H1 (cell line): ENCODE measurements at regions not wholly inside any gene's neighbourhood (a gene's known extent, or its start where the extent isn't known, plus 50 kb on each side); places are given as distances from the start of the nearest gene placed in this dataset.

Experiments
- EGR1 ChIP-seq: IDR thresholded peaks from 2 replicates; pipeline ENCODE4 v1.6.1; 2011; ENCODE audit warnings: low read depth, low read length, borderline replicate concordance
- EZH2 ChIP-seq: fragments of 200-600 bp; sonication (generic); IDR thresholded peaks from 2 replicates; pipeline ENCODE4 v1.7.1; 2012; ENCODE audit warnings: low read depth, mild to moderate bottlenecking, moderate library complexity, low read length, inconsistent platforms; ENCODE audit not compliant: severe bottlenecking
- KDM1A ChIP-seq: fragments of 200-600, 300-600 bp; sonication (generic); IDR thresholded peaks from 2 replicates; pipeline ENCODE4 v1.7.1; 2016; ENCODE audit warnings: mild to moderate bottlenecking, low read length, borderline replicate concordance
- MAFK ChIP-seq: IDR thresholded peaks from 2 replicates; pipeline ENCODE4 v1.6.1; 2012; ENCODE audit warnings: low read depth, mild to moderate bottlenecking, improper control_type of control experiment, low read length
- POU5F1 ChIP-seq: IDR thresholded peaks from 2 replicates; pipeline ENCODE4 v1.6.1; 2011; ENCODE audit warnings: low read depth, mild to moderate bottlenecking, low read length, moderate library complexity
- RAD21 ChIP-seq, 2 experiments: IDR thresholded peaks in 1 of 2; conservative IDR thresholded peaks in 1 of 2; 2 replicates each; pipeline ENCODE4 v1.6.1; 2011; ENCODE audit warnings: low read depth in 2 of 2, low read length in 2 of 2, improper control_type of control experiment in 1 of 2, inconsistent platforms in 1 of 2, mild to moderate bottlenecking in 1 of 2, moderate library complexity in 1 of 2
- TF ChIP-seq, protein P1 (sequence below), 3 experiments: IDR thresholded peaks; 1 replicate in 2 of 3; 2 replicates in 1 of 3; pipeline versions ENCODE4 v1.5.1 to v1.6.1; 2011; ENCODE audit warnings: low read length in 3 of 3, mild to moderate bottlenecking in 3 of 3, inconsistent platforms in 2 of 3, low read depth in 1 of 3, moderate library complexity in 1 of 3; ENCODE audit not compliant: insufficient read depth in 1 of 3; ENCODE audit errors: control extremely low read depth in 1 of 3

DNA sequence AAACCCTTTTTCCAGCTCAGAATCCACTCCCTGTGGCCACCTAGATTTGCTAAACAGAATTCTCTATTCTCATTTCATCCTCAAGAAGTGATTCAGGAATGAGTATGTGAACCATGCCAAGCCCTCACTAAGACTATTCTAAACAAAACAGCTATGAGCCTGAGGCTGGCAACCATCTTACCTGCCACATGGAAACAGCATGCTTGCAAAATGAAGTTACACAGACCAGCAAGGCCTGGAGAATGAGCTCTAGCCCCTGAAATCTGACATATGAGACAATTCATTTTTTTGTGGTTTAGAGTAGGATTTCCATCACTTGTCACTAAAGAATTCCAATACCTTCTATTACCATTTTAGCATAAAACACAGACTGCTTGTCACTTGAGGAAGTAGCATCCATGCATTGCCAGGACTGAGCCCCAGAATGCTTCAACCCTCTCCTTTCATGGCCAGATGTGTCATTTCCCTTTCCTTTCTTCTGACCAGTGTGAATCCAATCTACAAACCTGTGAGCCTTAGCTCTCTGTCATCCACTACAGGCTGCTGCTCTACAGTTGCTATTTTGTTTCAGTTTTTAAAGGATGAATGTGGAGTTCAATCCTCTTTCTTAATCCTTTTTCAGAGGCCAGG, 744.3 kb upstream of the ACVR2A start:
- TF ChIP-seq, protein P1, sequence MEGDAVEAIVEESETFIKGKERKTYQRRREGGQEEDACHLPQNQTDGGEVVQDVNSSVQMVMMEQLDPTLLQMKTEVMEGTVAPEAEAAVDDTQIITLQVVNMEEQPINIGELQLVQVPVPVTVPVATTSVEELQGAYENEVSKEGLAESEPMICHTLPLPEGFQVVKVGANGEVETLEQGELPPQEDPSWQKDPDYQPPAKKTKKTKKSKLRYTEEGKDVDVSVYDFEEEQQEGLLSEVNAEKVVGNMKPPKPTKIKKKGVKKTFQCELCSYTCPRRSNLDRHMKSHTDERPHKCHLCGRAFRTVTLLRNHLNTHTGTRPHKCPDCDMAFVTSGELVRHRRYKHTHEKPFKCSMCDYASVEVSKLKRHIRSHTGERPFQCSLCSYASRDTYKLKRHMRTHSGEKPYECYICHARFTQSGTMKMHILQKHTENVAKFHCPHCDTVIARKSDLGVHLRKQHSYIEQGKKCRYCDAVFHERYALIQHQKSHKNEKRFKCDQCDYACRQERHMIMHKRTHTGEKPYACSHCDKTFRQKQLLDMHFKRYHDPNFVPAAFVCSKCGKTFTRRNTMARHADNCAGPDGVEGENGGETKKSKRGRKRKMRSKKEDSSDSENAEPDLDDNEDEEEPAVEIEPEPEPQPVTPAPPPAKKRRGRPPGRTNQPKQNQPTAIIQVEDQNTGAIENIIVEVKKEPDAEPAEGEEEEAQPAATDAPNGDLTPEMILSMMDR (IDR thresholded peaks at IDR 0.05; ENCODE audit: control extremely low read depth in 1 of 3, insufficient read depth in 1 of 3, low read depth in 1 of 3, low read length in 3 of 3) = no peak
- TF ChIP-seq KDM1A (no peak), MAFK (no peak), RAD21 (IDR thresholded peaks at IDR 0.05 in 1 of 2, conservative IDR thresholded peaks at IDR 0.05 in 1 of 2; ENCODE audit: low read depth in 2 of 2, low read length in 2 of 2) (no peak), EGR1 (no peak), POU5F1 (no peak), EZH2 (no peak)
